ENCODE measurements at regions not wholly inside any gene's neighbourhood (a gene's known extent, or its start where the extent isn't known, plus 50 kb on each side); places are given as distances from the start of the nearest gene placed in this dataset.

- no peak overlapping the region for H3K4me3 ChIP-seq (ENCODE audit: control insufficient read depth, low read depth, low read length)
- TF ChIP-seq CTCF (conservative IDR thresholded peaks at IDR 0.05; ENCODE audit: control insufficient read depth, insufficient read depth, low read depth, low read length) = no peak
- DNase-seq (ENCODE audit: low read depth) = no peak
These were observed 111.3 kb upstream of the PALMD start for GRCh38 chr1:99534638-99534930.

- H3K4me3 ChIP-seq (ENCODE audit: control insufficient read depth, low read depth, low read length) = no peak overlapping the region
- peak; percentile 21 for DNase-seq (ENCODE audit: low read depth)
- no peak for TF ChIP-seq CTCF (conservative IDR thresholded peaks at IDR 0.05; ENCODE audit: control insufficient read depth, insufficient read depth, low read depth, low read length)
These were observed 110.3 kb upstream of the PALMD start for GRCh38 chr1:99535470-99536164.

GRCh38 chr1:99537886-99538617 lies 107.9 kb upstream of the PALMD start:
- TF ChIP-seq CTCF (conservative IDR thresholded peaks at IDR 0.05; ENCODE audit: control insufficient read depth, insufficient read depth, low read depth, low read length) = no peak
- no peak for DNase-seq (ENCODE audit: low read depth)
- H3K4me3 ChIP-seq (ENCODE audit: control insufficient read depth, low read depth, low read length) = no peak overlapping the region

GRCh38 chr1:99538618-99538956 lies 107.3 kb upstream of the PALMD start:
- no peak for TF ChIP-seq CTCF (conservative IDR thresholded peaks at IDR 0.05; ENCODE audit: control insufficient read depth, insufficient read depth, low read depth, low read length)
- H3K4me3 ChIP-seq (ENCODE audit: control insufficient read depth, low read depth, low read length) = no peak overlapping the region
- DNase-seq (ENCODE audit: low read depth) = no peak

- no peak for DNase-seq (ENCODE audit: low read depth)
These were observed 106.8 kb upstream of the PALMD start for GRCh38 chr1:99539131-99539530.

GRCh38 chr1:99540744-99541143 lies 105.2 kb upstream of the PALMD start:
- no peak overlapping the region for H3K4me3 ChIP-seq (ENCODE audit: control insufficient read depth, low read depth, low read length)
- no peak for DNase-seq (ENCODE audit: low read depth)
- TF ChIP-seq CTCF (conservative IDR thresholded peaks at IDR 0.05; ENCODE audit: control insufficient read depth, insufficient read depth, low read depth, low read length) = no peak

More at GRCh38 chr1:99539131-99539530, 106.8 kb upstream of the PALMD start:
- TF ChIP-seq CTCF (conservative IDR thresholded peaks at IDR 0.05; ENCODE audit: control insufficient read depth, insufficient read depth, low read depth, low read length) = no peak
- H3K4me3 ChIP-seq (ENCODE audit: control insufficient read depth, low read depth, low read length) = no peak overlapping the region

All from fibroblast of mammary gland (primary cell).